Neural crest cell (in vitro differentiated cells): ENCODE measurements at regions not wholly inside any gene's neighbourhood (a gene's known extent, or its start where the extent isn't known, plus 50 kb on each side); places are given as distances from the start of the nearest gene placed in this dataset.
"Not testable (repeated sequence)": the region's sequence is repeated elsewhere in the genome, so short reads cannot be mapped to it uniquely, and the experiment has no call there.

Experiments
- DNase-seq: peaks from one replicate; pipeline ENCODE4 v3.0.0; 2021; ENCODE audit warnings: low read depth, mixed read lengths, low spot score
- H3K27ac Mint-ChIP-seq: one replicate; pipeline ENCODE4 v1.8.0; 2021; ENCODE audit warnings: mild to moderate bottlenecking, mixed read lengths; ENCODE audit not compliant: unreplicated experiment
- H3K27me3 Mint-ChIP-seq: 2 replicates; pipeline ENCODE4 v1.8.0; 2021; ENCODE audit warnings: low read depth, mild to moderate bottlenecking, mixed read lengths
- H3K36me3 Mint-ChIP-seq: 2 replicates; pipeline ENCODE4 v1.8.0; 2021; ENCODE audit warnings: low read depth, mild to moderate bottlenecking, mixed read lengths
- H3K4me1 Mint-ChIP-seq: 2 replicates; pipeline ENCODE4 v1.8.0; 2021; ENCODE audit warnings: mixed read lengths
- H3K4me3 Mint-ChIP-seq: one replicate; pipeline ENCODE4 v1.8.0; 2021; ENCODE audit warnings: mild to moderate bottlenecking, mixed read lengths
- H3K9me3 Mint-ChIP-seq: 2 replicates; pipeline ENCODE4 v1.8.0; 2021; ENCODE audit warnings: mixed read lengths
- CTCF ChIP-seq: fragments of 200-600 bp; sonication (generic); conservative IDR thresholded peaks from 2 replicates; pipeline ENCODE4 v1.5.0; 2021; ENCODE audit warnings: antibody characterized with exemption, mild to moderate bottlenecking

DNA sequence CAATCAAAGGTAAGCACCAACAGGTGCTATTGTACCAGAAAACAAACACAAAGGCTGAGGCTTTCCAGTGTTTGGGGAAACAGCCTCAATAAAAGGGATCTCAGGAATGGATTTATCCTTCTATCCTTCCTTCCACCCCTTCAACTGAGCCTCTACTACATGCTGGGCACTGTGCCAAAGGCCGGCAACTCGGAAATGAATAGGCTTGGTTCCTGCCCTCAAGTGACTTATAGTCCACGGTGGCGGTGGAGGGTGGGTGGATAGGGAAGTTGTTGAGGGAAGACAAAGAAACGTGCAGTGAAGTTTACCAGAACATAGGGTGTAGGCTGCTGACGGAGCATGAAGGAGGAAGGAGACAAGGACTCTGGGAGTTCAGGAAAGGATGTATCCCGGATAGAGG, 73.4 kb upstream of the TAB2 start:
- peaks cover 7% of the 10 kb centered on the region for H3K4me1 Mint-ChIP-seq
- no peak for DNase-seq
- H3K9me3 Mint-ChIP-seq, result peaks cover 2% of the 10 kb centered on the region
- no peak for TF ChIP-seq CTCF
- no peak overlapping the region for H3K27ac Mint-ChIP-seq
- no peak overlapping the region for H3K4me3 Mint-ChIP-seq
- peaks cover 3% of the 10 kb centered on the region for H3K36me3 Mint-ChIP-seq
- no peaks in the 10 kb centered on the region for H3K27me3 Mint-ChIP-seq

- DNase-seq, result no peak
- no peak for TF ChIP-seq CTCF
- Mint-ChIP-seq H3K27ac (no peak overlapping the region), H3K9me3 (no peaks in the 10 kb centered on the region), H3K4me1 (peaks cover 16% of the 10 kb centered on the region), H3K27me3 (no peaks in the 10 kb centered on the region), H3K36me3 (peaks cover 2% of the 10 kb centered on the region), H3K4me3 (no peak overlapping the region)
Measured at GRCh38 chr6:149246691-149247384, 70.7 kb upstream of the TAB2 start.

GRCh38 chr6:149247385-149247763, 70.1 kb upstream of the TAB2 start:
- DNase-seq, result no peak
- Mint-ChIP-seq H3K27ac (no peak overlapping the region), H3K36me3 (no peaks in the 10 kb centered on the region), H3K4me1 (peaks cover 16% of the 10 kb centered on the region), H3K27me3 (no peaks in the 10 kb centered on the region), H3K4me3 (no peak overlapping the region), H3K9me3 (no peaks in the 10 kb centered on the region)
- no peak for TF ChIP-seq CTCF

GRCh38 chr6:149248263-149248662, 69.2 kb upstream of the TAB2 start:
- DNase-seq, H3K9me3 Mint-ChIP-seq, H3K4me3 Mint-ChIP-seq, H3K27ac Mint-ChIP-seq, H3K36me3 Mint-ChIP-seq, H3K27me3 Mint-ChIP-seq: not testable (repeated sequence)
- H3K4me1 Mint-ChIP-seq, result peaks cover 16% of the 10 kb centered on the region

- DNase-seq, result no peak
- TF ChIP-seq CTCF, result no peak
- H3K4me1 Mint-ChIP-seq, result peaks cover 16% of the 10 kb centered on the region
- H3K27me3 Mint-ChIP-seq, result no peaks in the 10 kb centered on the region
- no peaks in the 10 kb centered on the region for H3K36me3 Mint-ChIP-seq
- no peak overlapping the region for H3K4me3 Mint-ChIP-seq
- H3K9me3 Mint-ChIP-seq, result peaks cover 2% of the 10 kb centered on the region
- no peak overlapping the region for H3K27ac Mint-ChIP-seq
Measured at GRCh38 chr6:149248693-149249369, 68.7 kb upstream of the TAB2 start.
